PC-9 (cell line): ENCODE measurements at regions not wholly inside any gene's neighbourhood (a gene's known extent, or its start where the extent isn't known, plus 50 kb on each side); places are given as distances from the start of the nearest gene placed in this dataset.

ENCODE experiments used
- EZH2 ChIP-seq: fragments of 200-600 bp; sonication (generic); IDR thresholded peaks from 2 replicates; pipeline ENCODE4 v1.8.0; 2017; ENCODE audit warnings: antibody characterized with exemption, low read depth
- TF ChIP-seq, protein P1 (sequence below): fragments of 200-600 bp; sonication (generic); conservative IDR thresholded peaks from 2 replicates; pipeline ENCODE4 v1.6.1; 2017; ENCODE audit warnings: mixed run types, antibody characterized with exemption, mild to moderate bottlenecking, moderate library complexity

GRCh38 chr10:118955531-118955930, 74.0 kb upstream of the NANOS1 start:
- TF ChIP-seq, protein P1, sequence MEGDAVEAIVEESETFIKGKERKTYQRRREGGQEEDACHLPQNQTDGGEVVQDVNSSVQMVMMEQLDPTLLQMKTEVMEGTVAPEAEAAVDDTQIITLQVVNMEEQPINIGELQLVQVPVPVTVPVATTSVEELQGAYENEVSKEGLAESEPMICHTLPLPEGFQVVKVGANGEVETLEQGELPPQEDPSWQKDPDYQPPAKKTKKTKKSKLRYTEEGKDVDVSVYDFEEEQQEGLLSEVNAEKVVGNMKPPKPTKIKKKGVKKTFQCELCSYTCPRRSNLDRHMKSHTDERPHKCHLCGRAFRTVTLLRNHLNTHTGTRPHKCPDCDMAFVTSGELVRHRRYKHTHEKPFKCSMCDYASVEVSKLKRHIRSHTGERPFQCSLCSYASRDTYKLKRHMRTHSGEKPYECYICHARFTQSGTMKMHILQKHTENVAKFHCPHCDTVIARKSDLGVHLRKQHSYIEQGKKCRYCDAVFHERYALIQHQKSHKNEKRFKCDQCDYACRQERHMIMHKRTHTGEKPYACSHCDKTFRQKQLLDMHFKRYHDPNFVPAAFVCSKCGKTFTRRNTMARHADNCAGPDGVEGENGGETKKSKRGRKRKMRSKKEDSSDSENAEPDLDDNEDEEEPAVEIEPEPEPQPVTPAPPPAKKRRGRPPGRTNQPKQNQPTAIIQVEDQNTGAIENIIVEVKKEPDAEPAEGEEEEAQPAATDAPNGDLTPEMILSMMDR = no peak
- TF ChIP-seq EZH2 = no peak
